ENCODE measurements at regions not wholly inside any gene's neighbourhood (a gene's known extent, or its start where the extent isn't known, plus 50 kb on each side); places are given as distances from the start of the nearest gene placed in this dataset.

GRCh38 chr1:209421978-209422680 lies 161.4 kb upstream of the CAMK1G start:
- FAIRE-seq, result no peak

GRCh38 chr1:209425959-209426358 lies 157.6 kb upstream of the CAMK1G start:
- no peak for FAIRE-seq

- FAIRE-seq, result no peak
Measured at GRCh38 chr1:209427277-209427676, 156.2 kb upstream of the CAMK1G start.

GRCh38 chr1:209427811-209428210 lies 155.7 kb upstream of the CAMK1G start:
- no peak for FAIRE-seq

DNA sequence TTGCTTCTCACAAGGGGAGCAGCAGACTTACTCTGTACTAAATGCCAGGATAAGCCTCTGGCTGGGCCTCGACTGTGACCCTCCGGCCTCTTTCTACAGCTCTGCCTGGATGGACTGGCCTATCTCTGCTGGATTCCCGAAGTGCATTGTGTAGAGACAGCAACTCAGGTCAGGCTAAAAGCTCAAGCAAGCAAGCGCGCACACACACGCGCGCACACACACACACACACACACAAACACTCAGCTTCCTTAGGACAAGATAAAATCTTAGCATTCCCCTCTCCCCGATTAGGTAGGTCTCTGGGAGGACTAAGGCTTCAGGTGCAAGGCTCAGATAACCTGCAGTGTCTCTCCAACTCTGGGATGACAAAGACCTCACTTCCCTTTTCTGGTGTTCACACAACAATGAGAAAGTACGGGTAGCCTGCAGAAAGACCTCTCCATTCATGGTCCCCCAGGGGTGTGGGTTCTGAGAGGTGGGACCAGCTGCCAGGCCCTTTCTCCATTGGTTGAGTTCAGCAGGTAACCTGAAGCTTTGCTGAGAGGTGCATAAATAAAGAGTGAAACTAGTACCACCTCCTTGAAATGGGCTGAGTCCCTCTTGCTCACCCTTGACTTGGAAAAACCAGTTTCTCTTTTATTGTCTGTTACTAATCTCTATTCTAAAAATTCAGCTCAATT lies 155.1 kb upstream of the CAMK1G start:
- no peak for FAIRE-seq

- no peak for FAIRE-seq
Measured at GRCh38 chr1:209429611-209430010, 153.9 kb upstream of the CAMK1G start.

DNA sequence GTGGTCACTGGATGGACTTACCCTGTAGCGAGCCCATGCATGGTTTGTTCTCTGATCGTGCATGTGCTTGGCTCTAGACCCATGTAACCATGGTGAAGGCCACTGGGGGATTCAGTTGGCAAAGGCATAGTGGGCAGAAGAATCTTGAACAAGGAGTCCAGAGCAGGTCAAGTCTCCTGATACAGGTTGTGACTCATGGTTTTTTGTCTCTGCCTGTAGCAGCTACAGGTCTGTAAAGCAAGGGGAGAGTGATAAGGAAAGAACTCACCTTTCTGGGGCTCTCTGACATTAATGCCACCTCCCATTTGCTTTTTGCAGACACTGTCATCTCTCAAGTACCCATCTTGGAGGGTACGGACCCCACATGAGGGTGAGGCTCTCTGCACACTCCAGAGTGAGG lies 153.4 kb upstream of the CAMK1G start:
- FAIRE-seq, result no peak

DNA sequence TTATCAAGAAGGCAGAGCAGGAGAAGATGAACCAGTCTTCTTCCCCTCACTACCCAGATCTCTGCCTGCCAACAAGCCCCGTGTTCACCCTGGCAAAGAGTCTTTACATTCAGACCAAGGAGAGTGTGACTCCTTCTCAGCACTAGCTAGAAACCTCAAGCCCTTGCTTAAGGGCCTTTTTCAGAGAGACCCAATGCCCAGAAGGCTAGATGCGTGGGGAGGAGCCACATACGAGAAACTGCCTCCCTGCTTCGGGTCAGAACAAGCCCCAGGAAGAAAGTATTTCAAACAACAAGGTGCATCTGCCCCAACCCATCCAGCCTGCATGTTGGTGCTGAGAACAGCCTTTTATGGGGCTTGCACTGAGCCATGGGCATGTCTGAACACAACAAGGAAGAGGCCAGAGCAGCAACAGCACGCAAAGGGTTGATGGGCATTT lies 152.7 kb upstream of the CAMK1G start:
- no peak for FAIRE-seq

DNA sequence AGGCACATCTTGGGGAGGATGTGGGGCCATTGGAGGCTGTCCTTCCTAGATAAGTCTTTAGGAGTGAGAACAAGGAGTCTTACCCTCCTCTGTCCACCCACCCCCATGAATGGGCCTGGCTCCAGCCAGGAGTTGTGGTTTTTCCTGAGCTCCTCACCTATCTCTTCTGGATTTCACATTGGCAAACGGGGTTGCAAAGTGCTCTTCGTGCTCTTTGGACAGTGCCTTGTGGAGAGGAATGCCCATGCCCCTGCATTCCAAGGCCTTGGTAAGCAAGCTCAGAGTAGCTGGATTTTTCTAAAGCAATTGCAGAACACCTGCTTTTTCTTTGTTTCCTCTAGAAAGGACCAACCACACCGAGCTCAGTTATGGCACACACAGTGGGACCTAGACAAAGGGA lies 152.1 kb upstream of the CAMK1G start:
- no peak for FAIRE-seq

GRCh38 chr1:209431813-209432442 lies 151.6 kb upstream of the CAMK1G start:
- FAIRE-seq, result no peak

DNA sequence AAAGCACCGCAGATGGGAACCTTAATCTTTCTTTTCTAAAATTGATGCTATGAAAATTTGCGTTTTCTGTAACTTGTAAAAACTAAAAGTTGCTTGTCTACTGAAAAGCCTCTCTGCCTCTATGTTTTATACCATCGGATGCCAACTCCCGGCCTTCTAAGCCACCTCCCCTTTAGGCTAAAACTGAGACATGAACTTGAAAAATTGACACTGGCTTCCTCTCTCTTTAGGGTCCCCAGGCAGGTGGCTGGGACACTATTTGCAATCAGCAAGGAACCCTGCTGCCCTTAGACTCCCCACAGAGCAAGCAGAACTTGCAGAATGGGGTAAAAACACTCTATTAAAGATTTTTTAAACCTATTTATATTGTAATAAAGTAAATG lies 151.1 kb upstream of the CAMK1G start:
- FAIRE-seq, result no peak

GRCh38 chr1:209433649-209434031 lies 149.9 kb upstream of the CAMK1G start:
- no peak for FAIRE-seq

- FAIRE-seq, result no peak
Measured at GRCh38 chr1:209434066-209434465, 149.4 kb upstream of the CAMK1G start.

DNA sequence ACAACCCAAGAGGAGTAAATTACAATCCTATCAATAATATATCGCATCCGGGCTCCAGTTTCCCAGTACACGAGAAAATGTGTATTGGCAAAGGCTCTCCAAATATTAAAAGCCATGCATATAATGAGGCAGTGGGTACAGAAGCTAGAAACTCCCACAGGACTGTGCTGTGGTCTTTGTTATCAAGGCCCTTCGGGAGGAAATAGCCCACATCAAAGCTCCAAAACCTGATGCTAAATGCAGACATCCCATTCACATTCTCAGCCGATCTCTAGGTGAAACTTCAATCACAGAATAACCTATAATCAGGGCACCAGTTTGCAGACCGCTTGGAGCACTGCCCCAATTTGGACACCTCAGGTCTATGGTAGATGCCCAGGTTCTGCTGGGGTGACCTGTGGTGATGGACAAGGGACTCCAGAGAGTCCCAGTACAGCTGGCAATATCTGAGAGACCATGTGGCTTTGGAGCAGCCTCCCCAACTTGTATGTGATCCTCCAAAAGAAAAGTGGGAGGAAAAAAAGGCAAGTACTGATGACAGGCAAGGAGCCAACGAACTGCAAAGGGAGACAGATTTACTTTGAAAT lies 148.8 kb upstream of the CAMK1G start:
- no peak for FAIRE-seq

DNA sequence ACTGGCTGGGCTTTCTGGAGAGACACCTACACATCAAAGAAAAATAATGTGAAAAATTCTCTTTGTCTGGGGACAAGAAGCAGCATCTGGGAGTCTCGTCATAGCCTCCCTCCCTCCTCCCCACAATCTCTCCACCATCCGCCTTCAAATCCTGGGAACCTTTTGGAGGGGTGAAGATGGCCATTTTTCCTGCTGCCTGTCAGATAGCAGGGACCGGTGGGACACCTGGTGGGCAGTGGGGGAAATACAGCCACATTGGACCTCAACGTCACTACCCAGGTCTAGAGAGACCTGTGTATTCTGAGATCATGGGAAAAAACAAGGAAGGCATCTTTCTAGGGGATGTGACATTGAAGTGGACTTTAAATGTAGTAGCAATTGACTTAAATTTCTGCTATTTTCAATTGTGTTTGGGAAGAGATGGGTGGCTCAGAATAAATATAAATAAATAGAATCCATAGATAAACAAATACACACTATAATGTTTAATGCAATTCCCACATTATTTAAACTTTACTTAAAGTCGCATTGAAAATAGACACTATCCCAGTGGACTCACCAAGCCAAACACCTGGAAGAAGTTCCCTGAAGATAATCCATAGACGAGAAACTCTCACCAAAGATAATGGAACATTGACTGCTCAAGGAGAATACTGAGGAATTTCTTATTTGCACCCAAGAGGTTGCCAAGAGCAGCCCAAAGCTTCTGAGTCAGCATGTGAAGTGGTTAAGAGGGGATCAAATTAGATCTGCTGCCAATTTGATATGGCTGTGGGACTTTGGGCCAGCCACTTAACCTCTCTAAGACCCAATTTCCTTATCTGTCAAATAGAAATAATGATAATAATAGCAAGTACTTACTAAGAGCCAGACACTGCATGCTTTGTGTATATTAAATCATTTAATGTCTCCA lies 147.6 kb upstream of the CAMK1G start:
- no peak for FAIRE-seq

DNA sequence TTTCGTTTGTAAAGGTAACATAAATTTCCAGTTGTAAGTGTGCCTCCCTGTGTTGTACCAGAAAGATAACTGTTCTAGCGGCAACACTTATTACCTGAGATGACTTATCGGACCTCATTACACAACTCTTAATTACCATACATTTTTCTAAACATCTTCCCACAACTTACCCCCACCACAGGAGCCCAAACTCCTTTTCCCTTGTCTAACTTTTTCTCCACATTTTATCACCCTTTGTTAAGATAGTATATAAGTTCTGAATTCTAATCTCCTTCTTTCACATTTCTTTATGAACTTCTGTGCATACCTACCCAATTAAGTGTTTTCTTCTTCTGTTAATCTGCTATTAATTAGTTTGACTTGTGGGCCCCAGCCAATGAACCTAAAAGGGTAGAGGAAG lies 143.7 kb upstream of the CAMK1G start:
- no peak for FAIRE-seq

- no peak for FAIRE-seq
Measured at GRCh38 chr1:209443361-209443931, 140.1 kb upstream of the CAMK1G start.

DNA sequence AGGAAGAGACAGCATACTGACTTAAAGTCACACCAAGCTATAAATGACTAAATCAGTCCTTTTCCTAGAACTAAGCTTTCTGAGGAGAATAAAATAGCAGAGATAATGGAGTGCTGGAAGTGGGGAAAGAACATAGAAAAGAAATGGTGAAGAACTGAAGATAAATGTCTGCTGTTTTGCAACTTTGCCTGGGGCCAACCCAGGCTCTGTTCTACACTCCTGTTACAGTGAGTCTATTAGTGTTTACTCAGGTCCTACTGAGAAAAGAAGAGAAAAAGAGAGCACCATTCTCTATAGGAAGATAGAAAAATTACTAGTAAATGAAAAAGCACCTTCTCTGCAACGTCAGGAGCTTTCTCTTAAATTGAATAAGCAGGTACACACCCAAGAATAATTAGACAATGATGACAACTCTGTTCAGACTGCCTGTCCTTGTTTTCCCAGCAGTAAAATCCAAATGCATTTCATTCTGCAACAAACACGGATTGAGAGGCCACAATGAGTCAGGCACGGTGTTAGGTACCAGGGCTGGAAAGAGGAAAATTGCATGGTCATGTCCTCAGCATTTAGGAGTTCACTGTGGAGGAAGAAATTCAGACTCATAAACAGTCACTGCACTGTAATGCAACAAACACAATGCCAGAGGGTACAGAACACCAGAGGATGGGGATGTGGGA lies 139.4 kb upstream of the CAMK1G start:
- FAIRE-seq, result no peak

GRCh38 chr1:209444961-209445360 lies 138.6 kb upstream of the CAMK1G start:
- FAIRE-seq, result no peak

- no peak for FAIRE-seq
Measured at GRCh38 chr1:209445576-209445975, 137.9 kb upstream of the CAMK1G start.

DNA sequence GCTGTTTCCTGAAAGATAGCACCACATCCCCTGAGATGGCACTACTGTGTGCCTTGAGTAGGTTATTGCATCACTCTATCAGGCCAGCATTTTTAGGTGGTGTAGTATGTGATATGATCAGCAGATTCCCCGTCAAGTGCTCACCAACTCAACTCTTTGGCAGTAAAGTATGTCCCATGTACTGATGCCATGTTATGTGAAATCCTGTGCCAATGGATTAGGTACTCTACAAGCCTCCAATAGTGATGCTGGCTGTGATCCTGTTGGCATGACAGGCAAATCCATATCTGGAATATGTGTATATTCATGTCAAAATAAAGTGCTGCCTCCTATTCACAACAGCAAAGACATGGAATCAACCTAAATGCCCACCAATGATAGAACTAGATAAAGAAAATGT lies 137.2 kb upstream of the CAMK1G start:
- FAIRE-seq, result no peak
